GM11168 (cell line): ENCODE measurements at regions not wholly inside any gene's neighbourhood (a gene's known extent, or its start where the extent isn't known, plus 50 kb on each side); places are given as distances from the start of the nearest gene placed in this dataset.
"Not testable (repeated sequence)": the region's sequence is repeated elsewhere in the genome, so short reads cannot be mapped to it uniquely, and the experiment has no call there.

Experiments used
- in situ Hi-C: fragments of 300-500 bp; cut with MboI; formaldehyde crosslinking; loops from one replicate; pipeline ENCODE4 v1.12.0; 2022; ENCODE audit warnings: low sequenced_read_pairs; ENCODE audit not compliant: unreplicated experiment

DNA sequence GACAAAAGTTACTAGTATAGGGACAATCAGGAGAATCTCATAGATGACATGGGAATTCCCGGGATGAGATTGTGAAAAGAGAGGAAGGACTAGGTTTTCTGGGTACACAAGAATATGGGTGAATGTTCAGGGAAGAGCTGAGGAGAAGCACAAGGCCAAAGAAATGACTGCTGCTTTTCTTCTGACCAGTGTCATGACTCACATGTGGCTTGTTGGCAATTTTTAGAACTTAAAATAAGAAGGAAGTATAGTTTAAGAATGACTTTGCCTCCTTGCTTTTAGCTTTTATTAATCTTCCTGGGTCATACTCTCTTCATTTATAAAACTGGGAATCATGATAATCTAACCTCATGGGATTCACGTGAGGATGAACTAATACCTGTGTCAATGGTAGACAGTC, 652.4 kb upstream of the MEF2C start:
- in situ Hi-C loops: no loop called here

DNA sequence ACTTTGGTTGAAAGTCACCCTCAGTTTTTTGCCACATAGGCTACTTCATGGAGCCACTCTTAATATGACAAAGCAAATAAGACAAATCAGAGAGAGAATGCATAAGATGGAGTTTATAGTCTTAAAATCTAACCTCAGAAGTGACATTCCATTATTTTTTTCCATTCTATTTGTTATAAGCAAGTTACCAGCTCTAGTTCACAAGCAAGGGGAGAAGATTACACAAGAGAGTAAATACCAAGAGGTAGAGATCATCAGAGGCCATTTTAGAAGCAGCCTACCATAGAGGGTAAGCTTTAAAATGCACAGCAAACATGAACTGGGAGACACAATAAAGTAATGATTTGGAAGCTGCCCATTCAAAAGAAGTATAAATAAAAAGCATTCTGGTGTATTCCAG, 651.3 kb upstream of the MEF2C start:
- in situ Hi-C loops: no loop called here

DNA sequence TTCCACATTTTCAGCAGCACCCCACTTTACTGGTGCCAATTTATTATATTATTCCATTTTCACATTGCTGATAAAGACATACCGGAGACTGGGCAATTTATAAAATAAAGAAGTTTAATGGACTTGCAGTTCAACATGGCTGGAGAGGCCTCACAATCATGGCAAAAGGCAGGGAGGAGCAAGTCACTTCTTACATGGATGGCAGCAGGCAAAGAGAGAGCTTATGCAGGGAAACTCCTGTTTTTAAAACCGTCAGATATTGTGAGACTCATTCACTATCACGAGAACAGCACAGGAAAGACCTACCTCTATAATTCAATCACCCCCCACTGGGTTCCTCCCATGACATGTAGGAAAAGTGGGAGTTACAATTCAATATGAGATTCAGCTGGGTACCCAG, 641.8 kb upstream of the MEF2C start:
- in situ Hi-C loops: no loop called here

DNA sequence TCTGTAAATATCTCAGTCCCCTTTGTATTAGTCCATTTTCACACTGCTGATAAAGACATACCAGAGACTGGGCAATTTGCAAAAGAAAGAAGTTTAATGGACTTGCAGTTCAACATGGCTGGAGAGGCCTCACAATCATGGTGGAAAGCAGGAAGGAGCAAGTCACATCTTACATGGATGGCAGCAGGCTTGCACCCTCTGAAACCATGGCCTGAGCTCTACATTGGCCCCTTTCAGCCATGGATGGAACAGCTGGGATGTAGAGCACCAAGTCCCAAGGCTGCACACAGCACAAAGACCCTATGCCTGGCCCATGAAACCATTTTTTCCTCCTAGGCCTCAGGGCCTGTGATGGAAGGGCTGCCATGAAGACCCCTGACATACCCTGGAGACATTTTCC, 640.9 kb upstream of the MEF2C start:
- in situ Hi-C loops: not testable (repeated sequence)

DNA sequence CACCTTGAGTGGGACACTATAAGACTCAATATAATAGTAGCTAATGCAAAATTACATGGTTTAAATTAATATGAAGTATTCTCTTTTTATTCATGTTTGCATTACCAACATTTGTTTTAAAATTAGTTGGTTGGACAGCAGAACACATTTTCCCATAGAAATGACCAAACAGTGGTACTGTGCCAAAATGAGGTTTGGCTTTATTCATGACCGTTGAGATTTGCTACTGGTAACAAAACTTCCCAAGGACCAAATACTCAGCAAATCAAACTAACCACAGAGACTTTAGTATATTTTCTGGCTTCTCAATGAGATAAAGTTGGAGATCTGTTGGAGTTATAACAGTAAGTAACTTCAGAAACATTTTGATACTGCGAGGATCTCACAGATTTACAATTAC, 637.8 kb upstream of the MEF2C start:
- in situ Hi-C loops: no loop called here

DNA sequence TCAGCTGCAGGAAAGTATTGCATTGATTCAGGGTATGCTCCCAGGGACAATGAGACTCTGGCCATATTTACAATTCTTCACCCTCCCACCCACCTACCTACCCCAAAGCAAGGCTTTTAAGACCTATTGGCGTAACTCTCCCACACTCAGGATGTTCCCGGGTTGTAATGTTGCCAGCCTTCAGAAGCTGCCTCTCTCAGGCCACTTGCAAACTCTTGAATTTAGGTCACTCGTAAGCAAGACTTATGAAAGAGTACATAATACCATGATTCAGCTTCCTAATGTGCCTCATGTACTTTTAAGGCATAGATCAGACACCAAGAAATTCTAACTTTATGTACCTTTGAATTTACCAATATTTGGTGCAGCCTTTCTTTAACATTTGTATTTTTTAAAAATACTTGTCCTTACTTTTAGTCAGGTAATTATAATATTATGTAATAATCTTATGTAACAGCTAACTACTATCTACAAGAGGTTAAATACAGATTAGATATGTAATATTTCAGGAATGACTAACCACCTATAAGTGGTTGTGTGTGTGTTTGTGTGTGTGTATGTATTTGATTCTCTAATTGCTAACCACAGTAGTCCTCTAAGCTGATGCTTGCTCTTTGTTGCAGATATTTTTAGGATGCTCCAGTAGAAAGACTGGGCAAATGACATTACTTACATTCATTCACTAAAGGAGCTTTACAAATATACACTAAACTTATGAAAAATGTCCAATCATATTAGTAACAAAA, 630.5 kb upstream of the MEF2C start:
- in situ Hi-C loops: no loop called here

DNA sequence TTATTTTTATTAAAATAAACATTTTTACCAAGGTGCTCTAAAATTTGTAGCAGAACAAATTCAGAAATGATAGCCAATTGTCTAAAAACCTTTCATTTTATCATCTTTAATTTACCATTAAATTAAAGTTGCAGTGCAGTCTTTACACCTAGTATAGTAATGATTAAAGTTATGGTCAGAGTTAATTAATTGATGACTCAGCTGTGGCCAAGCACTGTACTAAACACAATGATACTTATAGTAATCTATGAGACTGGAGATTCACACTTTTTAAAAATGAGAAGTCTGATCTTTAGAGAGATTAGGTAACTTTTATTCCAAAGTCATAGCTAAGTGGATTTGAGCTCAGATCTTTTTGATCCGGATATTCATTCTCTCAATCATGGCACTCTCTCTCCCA, 621.1 kb upstream of the MEF2C start:
- in situ Hi-C loops: no loop called here

DNA sequence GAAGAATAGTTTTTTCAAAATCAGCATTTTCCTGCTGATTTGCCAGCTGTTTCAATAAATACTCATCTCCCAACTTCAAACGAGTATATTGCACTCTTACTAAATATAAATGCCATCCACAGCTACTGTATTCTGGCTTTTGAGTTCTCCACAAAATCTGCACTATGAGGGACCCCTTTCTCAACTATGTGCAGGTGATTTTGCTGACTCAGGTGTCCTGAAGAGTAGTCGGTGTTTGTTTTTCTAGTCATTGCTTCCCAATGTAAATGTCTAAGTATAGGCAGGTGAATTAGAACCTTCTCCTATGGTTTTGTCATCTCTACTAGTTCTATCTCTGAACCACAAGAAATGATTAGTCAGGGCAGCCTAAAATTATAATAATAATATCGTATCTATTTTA, 616.8 kb upstream of the MEF2C start:
- in situ Hi-C loops: no loop called here

DNA sequence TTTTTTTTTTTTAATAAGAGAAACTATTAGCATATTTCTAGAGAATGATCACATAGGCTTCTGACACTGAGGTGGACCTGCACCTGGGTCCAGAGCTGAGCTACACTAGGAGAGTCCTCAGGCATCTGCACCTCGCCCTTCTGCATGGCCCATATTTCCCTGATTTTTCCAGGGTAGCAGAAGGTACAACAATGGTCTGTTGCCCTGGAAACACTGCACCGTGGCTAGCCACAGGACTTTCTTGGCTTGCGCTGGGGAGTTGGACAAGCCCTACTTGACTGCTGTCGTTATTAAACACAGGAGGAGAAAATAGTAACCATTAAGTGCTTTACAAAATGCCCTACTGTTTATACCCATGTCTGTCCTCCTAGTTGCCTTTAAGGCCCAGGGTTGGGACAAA, 615.7 kb upstream of the MEF2C start:
- in situ Hi-C loops: no loop called here

DNA sequence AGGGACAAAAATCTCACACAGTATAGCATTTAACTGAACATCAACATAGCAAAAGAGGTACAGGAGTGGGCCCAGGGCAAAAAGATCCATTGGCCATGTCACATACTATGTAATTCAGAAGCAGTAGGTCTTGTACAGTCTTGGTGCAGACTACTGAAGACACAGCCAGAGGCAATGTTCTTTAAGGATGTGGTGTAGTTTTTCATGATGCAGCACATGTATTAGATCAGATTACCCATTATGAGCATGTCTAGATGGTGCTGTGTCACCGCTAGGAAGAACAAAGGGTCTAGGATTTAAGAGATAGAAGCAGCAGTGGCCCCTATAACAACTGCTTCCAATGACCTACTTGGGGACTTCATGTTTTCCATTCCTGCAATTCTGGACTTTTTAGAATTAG, 610.4 kb upstream of the MEF2C start:
- in situ Hi-C loops: no loop called here

DNA sequence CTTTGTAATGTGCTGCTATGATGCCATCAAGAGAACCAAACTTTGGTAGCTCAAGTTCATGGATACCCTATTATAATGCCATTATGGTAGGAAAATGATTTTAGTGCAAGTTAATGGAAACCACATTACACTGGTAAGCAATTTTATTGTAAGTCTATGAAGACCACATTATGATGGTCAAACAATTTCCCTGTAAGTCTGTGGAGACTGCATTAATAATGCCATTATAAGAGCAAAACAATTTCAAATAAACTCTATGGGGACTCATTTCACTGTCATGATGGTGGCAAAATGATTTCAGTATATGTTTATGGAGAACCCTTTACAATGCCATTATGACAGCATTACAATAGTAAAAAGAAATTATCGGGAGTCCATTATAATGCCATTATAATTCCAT, 602.0 kb upstream of the MEF2C start:
- in situ Hi-C loops: no loop called here

DNA sequence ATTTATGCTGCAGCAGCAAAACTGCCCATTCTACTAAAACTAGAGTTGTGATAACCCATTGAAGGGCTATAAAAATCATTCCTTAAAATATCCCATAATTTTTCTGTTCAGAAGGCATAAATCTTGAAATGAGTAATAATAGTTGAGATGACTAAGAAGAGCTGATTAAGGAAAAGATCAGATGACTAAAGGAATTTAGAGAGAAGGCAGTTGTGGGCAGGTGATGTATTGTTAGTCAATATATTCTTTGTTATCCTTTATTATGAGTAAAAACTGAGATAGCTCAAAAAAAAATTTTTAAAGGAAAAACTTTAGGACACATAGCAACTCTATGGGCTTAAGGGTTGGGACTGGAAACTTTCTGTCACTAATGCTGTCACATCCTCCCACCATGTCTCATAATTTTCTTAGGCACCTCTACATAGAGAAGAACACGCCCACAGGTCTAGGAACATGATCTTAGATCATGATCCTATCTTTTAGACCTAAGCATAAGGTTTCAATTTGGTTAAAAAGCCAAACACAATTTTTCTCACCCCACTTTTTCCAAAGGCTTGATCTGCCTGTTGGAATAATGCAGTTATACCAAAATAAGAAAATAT, 597.5 kb upstream of the MEF2C start:
- in situ Hi-C loops: no loop called here

DNA sequence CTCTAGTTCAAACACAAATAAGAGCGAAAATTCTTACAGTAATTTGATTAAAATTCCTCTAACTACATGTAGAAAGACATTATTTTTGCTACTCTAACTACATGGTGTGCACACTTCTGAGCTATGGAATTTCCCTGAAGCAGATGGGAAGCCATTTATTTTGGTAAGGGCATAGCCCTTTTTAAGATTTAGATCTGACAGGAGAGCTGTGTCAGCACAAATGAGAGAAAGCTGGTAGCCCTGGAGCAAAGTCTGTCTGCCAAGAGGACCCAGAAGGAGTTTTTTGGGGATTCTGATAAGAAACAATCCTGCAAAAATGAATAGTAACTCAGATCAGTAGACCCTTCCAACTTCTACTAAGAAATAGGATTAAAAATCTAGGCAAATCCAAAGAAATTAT, 595.9 kb upstream of the MEF2C start:
- in situ Hi-C loops: no loop called here

DNA sequence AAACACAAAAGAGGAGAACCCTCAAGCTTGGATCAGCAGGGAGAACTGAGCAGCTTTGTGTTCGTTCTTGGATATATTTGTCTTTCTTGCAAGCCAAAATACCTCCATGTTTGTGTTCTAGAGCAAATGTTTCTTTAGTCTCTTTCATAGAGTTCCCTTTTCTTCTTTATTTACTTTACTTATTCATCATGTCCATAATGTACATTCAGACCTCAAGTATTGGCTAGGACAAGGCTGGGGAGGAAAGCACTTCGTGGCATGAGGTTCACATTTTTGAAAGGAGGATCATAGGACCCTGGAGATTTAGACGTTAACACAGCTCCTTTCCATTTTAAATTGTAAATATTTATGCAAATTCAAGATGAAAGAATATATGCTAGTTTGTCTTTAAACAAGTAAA, 590.2 kb upstream of the MEF2C start:
- in situ Hi-C loops: no loop called here

DNA sequence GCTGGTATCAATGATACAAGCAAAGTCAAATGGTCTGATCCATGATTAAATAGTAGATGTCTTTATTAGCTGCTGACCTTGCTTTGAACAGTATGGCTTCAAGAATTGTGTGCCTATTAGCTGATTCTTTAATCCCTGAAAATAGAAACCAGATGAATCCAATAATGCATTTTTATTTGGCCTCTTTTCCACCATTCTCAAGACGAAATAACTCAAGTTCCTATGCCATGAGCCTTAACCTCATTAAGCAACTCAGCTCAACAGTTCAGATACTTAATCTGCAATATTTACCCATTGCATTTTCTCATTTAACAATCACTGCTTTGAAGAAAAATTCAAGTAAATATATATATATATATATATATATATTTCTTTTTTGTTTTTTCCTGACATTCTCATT, 588.6 kb upstream of the MEF2C start:
- in situ Hi-C loops: no loop called here

DNA sequence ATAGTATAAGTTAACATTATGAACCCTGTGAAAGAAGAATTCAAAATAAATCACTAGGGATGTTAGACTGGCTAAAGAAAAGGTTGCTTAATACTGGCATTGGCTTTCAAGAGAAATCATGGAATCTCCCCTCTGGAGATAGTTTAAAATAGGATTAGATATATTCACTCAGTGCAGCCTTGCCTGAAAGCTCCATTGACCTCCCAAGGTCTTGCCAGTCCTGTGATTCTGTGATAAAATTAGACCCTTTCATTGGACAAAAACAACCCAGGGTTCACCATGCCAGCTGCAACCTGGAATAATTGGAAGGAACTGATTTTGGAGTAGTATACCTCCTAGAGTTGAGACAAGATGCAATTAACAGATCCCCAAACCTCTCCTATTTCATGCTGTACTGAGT, 588.1 kb upstream of the MEF2C start:
- in situ Hi-C loops: no loop called here

DNA sequence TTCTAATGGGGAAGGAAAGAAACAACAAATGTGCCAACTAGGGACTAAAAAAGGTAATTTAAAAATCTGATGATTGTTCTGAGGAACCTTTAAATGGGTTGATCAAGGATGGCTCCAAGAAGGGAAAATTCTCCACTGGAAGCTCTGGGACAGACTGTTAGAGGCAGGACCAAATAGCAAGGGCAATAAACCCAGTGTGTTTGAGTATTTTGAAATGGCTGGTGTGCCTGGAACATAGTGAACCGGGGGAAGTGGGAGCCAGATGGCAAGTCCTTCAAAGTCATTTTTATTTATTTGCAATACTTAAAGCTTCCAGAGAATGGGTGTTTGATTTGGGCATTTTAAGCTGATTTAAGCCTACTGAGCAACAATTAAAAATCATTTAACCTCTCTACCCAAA, 587.7 kb upstream of the MEF2C start:
- in situ Hi-C loops: no loop called here

DNA sequence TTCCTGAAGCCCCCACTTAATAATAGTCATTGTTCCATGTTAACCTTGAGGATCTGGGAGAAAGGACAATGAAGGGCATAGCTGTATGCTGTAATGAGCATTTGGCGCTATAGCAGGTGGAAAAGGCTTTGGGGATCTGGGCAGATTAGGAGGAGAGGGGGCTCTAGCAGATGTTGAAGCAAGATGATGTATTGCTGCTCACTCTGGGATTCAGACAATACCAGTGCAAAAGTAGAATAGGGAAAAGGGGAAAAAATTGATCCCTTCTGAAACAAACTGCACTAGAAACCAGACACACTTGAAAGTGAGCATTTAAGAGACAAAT, 575.3 kb upstream of the MEF2C start:
- in situ Hi-C loops: no loop called here

DNA sequence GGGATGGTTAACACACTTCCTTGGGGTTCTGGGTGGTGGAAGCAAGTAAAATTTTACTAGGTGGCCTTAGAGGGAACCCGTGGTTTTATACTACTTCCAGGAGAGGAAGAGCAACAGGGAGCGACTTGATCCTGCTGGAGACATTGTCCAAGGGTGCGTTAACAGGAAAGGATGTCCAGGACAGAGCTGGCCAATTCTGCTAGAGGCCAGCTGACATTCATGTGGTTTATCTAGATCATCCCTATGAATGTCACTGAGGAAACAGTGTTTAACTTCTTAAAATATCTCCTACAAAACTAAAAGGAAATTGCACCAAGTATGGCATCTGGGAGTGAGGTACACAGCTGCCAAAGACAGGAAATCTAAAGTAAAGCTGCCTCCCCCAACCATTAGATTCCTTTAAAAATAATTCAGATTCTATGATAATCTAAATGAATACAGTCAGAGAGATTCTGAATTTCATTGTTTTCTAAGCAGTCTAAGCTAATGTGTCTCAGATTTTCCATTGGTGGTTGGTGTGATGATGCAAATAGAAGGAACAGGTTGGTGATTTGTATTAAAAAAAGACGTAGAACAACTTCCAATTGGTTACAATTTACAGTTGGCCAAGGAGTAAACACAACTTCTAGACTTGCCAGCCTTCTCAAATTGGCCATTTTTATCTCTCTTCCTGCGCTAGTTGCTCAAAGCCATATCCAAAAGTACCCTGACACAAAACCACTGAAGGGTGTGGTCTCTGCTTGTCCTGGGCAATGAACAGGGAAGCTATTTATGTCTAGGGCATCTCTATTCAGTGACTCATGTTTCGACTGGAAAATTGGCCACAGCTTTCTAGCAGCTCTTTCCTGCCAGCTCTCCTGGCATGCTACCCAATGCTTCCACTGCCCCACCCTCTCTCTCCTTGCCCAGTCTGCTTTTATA, 574.7 kb upstream of the MEF2C start:
- in situ Hi-C loops: no loop called here

DNA sequence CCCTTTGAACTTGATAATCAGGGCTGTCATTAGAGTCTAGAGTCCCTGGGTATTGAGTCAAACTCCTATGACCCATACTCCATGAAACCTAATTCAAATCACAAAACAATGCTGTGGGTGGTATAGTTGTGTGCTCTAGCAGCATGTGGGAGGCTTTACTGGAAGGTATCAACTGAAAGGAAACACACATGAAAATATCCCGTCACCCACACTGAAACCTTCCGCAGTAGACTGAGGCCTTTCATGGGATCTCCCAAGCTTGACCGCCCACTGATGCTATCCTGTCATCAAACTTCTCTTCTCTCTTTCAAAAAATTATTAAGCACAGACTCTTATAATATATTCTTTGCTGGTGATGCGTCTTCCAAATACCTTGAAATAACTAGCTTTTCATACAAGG, 569.1 kb upstream of the MEF2C start:
- in situ Hi-C loops: no loop called here

DNA sequence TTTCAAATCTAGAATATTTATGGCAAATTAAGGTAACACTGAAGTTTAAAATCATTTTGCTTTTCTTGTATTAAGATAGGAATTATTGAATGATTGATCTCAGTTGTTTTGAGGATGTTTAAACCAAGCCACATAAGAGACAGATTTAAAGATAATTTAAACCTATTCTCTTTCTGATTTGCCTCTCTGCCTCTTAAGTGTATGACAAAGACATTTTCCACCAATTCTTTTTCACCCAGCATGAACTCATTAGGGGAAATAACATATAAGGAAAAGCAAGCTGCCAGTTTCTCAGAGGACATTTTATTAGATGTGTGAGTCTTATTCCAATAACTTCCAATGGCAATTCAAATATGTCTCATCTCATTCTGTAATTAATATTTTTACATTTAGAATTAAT, 568.3 kb upstream of the MEF2C start:
- in situ Hi-C loops: no loop called here

DNA sequence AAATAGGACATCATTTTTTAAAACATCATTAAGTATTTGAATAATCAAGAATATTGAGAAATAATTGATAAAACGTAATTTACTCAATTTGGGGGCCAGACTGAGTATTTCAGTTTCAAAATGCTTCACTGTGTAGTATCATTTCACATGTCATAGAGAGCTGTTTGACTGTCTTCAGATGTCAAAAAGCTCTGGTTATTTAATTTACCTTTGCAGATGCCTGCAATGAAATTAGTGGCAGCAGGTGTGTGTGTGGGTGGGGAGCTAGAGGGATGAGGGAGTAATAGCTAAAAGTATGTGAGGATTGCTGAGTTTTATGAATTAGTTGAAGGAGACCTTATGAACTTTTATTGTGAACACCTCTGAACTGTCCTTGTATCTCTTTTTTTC, 567.2 kb upstream of the MEF2C start:
- in situ Hi-C loops: no loop called here
